GM10248 (cell line): ENCODE measurements at regions not wholly inside any gene's neighbourhood (a gene's known extent, or its start where the extent isn't known, plus 50 kb on each side); places are given as distances from the start of the nearest gene placed in this dataset.
"Not testable (repeated sequence)": the region's sequence is repeated elsewhere in the genome, so short reads cannot be mapped to it uniquely, and the experiment has no call there.

Experiments used
- CTCF ChIA-PET: fragments of 300-600 bp; sonication (Branson Sonifier 250); formaldehyde crosslinking; extraction: SDS; loops from one replicate; lab custom pipeline; 2021; ENCODE audit warnings: antibody characterized with exemption; lab: Yijun Ruan, JAX
- POLR2A ChIA-PET: fragments of 350-650 bp; sonication (Branson Sonifier 250); formaldehyde crosslinking; extraction: SDS; loops from one replicate; lab custom pipeline; 2020; ENCODE audit warnings: antibody characterized with exemption; lab: Yijun Ruan, JAX
- DNase-seq: peaks from one replicate; pipeline ENCODE4 v3.0.0; 2012; ENCODE audit errors: extremely low spot score
- TF ChIP-seq, protein P1 (sequence below): IDR thresholded peaks from 2 replicates; pipeline ENCODE4 v1.5.1; 2012; ENCODE audit warnings: mild to moderate bottlenecking, low read depth; ENCODE audit errors: extremely low read depth, missing control alignments, control extremely low read depth

DNA sequence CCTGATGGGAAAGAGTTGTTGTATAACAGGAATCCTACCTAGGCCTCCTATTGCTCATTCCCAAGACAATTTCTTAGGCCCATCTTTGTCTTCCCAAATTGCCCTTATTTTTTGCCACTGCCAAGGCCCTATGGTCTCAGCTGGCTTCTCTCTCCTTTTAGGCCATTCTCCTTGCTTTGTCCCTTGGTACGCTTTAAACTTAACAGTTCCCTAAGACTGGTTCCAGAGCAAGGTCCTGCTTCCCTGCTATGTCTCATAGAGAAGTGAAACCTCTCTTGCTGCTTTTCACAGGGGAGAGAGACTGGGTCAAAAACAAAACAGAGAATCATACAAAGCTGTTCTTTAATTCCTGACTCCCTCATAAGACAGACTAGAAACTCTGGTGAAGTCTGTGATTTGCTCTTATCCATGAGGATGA lies 77.1 kb downstream of the XCL2 start:
- peak; percentile 32 for DNase-seq
- ChIA-PET CTCF (interaction anchor here (0.8 to 1.6 kb wide), 5 partner anchors 13 to 123 kb away, joined by 3 to 4 read pairs (median 3); no protein-coding TSS in a partner anchor), POLR2A (no interaction called here)
- TF ChIP-seq, protein P1, sequence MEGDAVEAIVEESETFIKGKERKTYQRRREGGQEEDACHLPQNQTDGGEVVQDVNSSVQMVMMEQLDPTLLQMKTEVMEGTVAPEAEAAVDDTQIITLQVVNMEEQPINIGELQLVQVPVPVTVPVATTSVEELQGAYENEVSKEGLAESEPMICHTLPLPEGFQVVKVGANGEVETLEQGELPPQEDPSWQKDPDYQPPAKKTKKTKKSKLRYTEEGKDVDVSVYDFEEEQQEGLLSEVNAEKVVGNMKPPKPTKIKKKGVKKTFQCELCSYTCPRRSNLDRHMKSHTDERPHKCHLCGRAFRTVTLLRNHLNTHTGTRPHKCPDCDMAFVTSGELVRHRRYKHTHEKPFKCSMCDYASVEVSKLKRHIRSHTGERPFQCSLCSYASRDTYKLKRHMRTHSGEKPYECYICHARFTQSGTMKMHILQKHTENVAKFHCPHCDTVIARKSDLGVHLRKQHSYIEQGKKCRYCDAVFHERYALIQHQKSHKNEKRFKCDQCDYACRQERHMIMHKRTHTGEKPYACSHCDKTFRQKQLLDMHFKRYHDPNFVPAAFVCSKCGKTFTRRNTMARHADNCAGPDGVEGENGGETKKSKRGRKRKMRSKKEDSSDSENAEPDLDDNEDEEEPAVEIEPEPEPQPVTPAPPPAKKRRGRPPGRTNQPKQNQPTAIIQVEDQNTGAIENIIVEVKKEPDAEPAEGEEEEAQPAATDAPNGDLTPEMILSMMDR, result no peak

DNA sequence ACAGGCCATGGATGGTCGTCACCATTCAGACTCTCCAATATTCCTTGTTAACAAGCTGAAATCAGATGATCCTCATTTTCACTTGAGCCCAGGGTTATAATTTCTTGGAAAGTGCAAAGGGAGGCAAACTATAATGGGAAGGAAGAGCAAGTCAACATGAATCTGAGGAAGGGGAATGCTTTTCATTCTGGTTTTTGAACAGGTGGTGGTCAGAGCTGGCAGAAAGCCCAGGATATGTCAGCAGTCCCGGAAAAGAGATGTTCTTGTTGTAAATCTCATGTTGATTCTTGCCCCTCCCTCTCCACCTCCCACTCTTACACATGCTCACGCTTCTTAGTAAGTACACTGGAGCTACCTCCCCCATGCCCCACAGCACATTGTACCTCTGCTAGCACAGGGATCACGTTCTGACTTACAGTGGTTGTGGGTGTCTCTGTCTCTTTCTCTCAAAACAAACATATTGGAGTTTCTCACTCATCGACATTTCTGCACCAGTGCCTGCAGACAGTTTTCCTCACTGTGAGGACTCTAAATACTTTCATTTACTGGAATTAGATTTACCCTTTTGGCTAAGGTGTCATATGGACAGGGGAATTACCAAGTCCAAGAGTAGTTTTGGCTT lies 77.6 kb downstream of the XCL2 start:
- CTCF ChIA-PET, result interaction anchor here (0.8 to 1.6 kb wide), 5 partner anchors 13 to 123 kb away, joined by 3 to 4 read pairs (median 3); no protein-coding TSS in a partner anchor
- peak; percentile 48 for DNase-seq
- POLR2A ChIA-PET, result no interaction called here
- TF ChIP-seq, protein P1, result no peak

DNA sequence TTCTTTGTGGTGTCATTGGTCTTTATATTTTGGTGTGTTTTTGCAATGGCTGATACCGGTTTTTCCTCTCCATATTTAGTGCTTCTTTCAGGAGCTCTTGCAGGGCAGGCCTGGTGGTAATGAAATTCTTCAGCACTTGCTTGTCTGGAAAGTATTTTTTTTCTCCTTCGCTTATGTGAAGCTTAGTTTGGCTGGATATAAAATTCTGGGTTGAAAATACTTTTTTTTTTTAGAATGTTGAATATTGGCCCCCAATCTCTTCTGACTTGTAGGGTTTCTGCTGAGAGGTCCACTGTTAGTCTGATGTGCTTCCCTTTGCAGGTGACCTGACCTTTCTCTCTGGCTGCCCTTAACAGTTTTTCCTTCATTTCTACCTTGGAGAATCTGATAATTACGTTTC lies 82.7 kb downstream of the XCL2 start:
- POLR2A ChIA-PET, DNase-seq: not testable (repeated sequence)
- CTCF ChIA-PET, result interaction anchor here (1.2 to 1.6 kb wide), 2 partner anchors 10 kb away, joined by 4 read pairs; no protein-coding TSS in a partner anchor

DNA sequence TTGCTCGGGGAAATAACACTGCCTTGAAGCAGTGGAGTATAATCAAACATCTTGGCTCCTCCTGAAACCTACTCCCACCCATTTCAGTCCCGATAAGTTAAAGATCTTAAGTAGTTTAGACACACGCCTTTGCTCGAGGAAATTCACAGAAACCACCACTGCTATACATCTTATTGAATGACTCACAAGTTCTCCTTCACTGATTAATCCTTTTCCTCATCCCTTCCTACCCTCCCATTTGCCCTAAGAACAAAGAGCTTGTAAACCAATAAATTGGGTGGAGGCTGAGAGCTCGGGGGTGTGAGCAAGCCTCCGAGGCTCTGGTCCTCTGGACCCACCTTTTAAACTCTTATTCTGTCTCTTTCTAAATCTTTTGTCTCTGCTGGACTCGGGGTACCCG lies 86.5 kb downstream of the XCL2 start:
- DNase-seq, POLR2A ChIA-PET: not testable (repeated sequence)
- CTCF ChIA-PET, result interaction anchor here (0.9 to 1.3 kb wide), 2 partner anchors 11 to 17 kb away, joined by 3 read pairs; no protein-coding TSS in a partner anchor

DNA sequence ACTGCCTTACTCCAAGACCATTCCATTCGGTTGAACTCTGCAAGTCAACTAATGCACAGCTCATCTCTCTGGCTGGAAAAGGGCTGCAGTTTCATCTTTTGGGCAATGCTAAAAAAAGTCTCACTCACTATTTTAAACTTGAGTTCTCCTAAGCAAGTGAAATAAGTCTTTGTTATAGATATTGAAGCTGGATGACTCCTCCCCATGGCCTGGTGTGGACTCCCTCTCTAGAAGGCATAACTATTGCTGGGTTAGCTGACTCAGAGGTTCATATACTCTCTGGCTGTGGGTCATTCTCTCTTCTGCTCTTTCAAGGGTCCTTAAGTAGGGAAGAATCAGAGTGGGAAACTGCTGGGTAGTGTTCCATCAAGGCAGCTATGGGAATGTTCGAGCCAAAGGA lies 88.0 kb downstream of the XCL2 start:
- CTCF ChIA-PET, result interaction anchor here (1.1 to 5.4 kb wide), 4 partner anchors 9 to 23 kb away, joined by 3 to 29 read pairs (median 4); no protein-coding TSS in a partner anchor
- no peak for DNase-seq
- TF ChIP-seq, protein P1, result no peak
- POLR2A ChIA-PET, result no interaction called here

DNA sequence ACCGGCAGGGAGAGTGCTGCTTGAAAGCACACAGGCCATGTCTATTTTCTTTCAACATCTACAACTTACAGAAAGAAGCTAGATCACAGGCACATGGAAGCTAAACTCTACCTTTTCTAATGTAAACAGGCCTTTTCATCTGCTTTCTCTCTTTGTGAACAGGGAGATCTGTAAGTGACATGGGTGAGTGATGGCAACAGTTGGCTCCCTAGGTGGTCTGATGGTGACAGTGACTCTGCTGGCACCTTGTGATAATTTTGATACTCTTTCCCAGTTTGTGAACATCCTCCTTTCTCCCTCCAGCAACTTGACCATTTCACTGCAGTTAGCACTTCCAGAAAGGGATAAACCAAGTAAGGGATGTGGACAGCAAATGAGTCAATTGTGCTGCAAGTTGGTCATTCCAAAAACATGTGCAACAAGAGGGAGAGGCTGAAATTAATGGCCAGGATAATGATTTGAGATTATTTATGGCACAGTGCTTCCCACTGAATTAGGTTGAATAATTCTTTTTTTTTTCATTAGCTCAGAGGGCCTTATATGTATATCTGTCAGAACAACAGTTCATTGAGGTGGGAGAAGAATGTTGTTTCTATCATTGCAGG lies 89.5 kb downstream of the XCL2 start:
- no peak for DNase-seq
- ChIA-PET POLR2A (no interaction called here), CTCF (interaction anchor here (0.9 to 5.4 kb wide), 10 partner anchors 9 to 152 kb away, joined by 3 to 29 read pairs (median 4); no protein-coding TSS in a partner anchor)
- TF ChIP-seq, protein P1, result no peak

DNA sequence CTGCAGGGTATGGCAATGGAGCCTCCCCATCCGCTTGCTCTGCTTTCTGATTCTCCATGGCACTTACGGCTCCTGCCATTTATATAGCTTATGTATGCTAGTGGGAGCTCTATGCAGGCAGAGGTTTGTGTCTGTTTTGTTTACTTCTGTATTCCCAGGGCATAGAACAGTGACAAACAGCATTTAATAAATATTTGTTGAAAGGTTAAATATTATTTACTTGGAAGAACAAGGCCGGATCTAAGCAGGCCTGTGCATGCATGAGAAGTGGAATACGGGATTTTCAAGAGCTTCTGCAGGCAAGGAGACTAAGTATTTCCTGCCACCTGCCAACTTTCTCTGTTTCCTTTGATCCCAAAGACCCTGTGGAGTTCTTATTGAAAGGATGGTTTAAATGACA lies 90.7 kb downstream of the XCL2 start:
- ChIA-PET CTCF (interaction anchor here (1.4 to 5.4 kb wide), 5 partner anchors 8 to 113 kb away, joined by 3 to 29 read pairs (median 4); no protein-coding TSS in a partner anchor), POLR2A (no interaction called here)
- DNase-seq, result no peak
- TF ChIP-seq, protein P1, result no peak
